G401 (cell line): ENCODE measurements at regions not wholly inside any gene's neighbourhood (a gene's known extent, or its start where the extent isn't known, plus 50 kb on each side); places are given as distances from the start of the nearest gene placed in this dataset.
"Not testable (repeated sequence)": the region's sequence is repeated elsewhere in the genome, so short reads cannot be mapped to it uniquely, and the experiment has no call there.

Source experiments
- DNase-seq: peaks from one replicate; pipeline ENCODE4 v3.0.0-alpha.2; 2015; ENCODE audit warnings: low spot score
- in situ Hi-C: cut with HindIII; loops from 2 replicates; pipeline ENCODE4 v1.10.0; 2016; ENCODE audit warnings: low sequenced_read_pairs, mixed read lengths

GRCh38 chr4:52157071-52157470 lies 106.0 kb downstream of the SPATA18 start:
- DNase-seq, in situ Hi-C loops: not testable (repeated sequence)

- in situ Hi-C loops: no loop called here
- DNase-seq: no peak
Measured at GRCh38 chr4:52157641-52158316, 106.7 kb downstream of the SPATA18 start.

DNA sequence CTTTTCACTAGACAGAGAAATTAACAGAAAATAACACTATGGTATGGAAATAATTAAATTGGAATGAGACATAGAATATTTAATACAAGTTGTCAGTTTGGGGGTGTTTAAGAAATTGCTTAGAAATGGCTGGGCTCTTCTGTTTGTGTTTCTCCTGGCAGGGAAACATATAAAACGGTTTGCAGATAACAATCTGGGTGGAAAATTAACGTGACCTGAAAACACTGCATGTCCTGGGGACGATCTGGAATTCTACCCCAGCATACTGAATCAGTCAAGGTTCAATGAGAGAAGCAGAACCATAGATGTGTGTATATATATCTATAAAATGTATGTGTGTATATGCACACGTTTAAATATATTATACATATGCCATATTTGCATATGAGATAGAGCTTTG lies 109.8 kb downstream of the SPATA18 start:
- in situ Hi-C loops: no loop called here
- DNase-seq: no peak

- in situ Hi-C loops: no loop called here
- no peak for DNase-seq
Measured at GRCh38 chr4:52164116-52164515, 113.0 kb downstream of the SPATA18 start.

GRCh38 chr4:52172166-52172565 lies 121.1 kb downstream of the SPATA18 start:
- in situ Hi-C loops: no loop called here
- DNase-seq: no peak

DNA sequence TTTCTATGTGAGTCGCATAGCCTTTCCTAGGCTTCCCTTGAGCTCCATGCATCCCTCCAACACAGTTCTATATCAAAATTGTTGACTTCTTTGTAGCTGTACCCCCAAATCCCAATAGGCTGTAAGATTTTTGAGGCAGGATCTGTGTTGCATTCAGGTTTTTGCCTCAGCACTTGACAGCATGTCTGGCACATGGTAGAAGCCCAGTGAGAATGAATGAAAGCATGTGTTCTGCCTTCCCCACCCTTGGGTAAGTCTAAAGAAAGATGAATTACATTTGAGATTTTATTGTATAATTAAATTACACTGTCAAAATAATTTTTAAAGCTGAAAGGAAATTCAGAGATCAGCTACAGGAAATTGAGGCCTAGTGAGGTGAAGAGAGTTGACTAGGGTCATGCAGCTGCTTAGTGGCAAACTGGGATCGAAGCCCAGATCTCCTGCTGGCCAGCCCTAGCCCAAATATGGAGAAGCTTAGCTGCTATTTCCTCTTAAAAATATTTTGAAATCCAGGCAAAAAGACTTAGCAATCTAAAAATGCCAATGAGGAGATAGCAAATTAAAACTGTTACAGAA lies 122.5 kb downstream of the SPATA18 start:
- in situ Hi-C loops: no loop called here
- no peak for DNase-seq

DNA sequence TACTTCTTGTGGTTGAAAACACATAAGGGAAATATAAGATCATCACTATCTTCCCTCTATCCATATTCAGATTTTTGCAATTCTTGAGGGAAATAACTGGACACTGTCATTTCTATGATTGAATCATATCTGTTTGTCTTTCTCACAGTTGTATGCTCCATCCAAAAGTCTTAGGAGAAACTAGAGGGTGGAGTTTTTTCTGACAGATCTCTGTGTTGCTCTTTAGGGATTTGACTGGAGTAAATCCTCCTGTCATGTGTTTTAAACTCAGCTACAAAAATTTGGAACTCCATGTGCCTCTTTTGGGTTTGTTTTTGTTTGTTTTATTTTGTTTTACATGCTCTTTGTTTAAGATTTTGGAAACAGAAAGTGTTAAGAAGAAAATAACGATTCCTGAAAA lies 136.5 kb downstream of the SPATA18 start:
- in situ Hi-C loops: no loop called here

GRCh38 chr4:52192001-52192400 lies 140.9 kb downstream of the SPATA18 start:
- DNase-seq: no peak
- in situ Hi-C loops: no loop called here

More for the DNA sequence above, 136.5 kb downstream of the SPATA18 start:
- no peak for DNase-seq

DNA sequence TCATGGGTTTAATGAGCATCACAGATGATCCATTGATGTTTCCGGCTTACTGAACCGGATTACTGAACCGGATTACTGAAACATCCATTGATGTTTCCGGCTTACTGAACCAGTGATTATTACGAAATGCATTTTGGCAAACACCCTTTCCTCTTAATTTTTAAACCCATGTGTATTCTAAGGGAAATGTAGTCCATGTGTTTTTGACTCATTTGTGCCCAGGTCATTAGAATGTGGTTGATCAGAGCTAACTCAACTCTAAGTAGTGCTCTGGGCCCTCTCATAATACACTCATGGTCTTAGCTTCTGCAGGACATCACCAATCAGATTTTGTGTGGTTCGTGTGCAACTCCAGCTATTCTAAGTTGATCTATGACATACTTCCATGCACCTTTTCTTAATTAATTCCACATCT lies 141.6 kb downstream of the SPATA18 start:
- in situ Hi-C loops: no loop called here
- no peak for DNase-seq

DNA sequence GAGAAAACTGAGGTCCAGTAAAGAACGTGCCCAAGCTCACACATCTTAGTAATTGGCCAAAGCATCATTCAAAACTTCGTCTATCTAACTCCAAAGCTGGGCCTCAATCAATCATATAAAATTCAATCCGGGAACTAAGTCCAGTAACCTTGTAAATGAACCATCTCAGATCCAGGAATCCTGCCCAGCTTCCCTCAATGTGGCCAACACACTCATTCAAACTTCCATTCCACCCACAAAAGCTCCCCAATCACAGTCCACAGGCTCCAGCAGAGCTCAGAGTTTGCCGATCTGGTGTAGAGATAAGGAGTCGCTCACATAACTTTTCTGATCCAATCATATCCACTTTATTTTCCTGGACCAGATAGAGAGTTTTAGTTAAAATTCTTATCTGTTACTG lies 144.8 kb downstream of the SPATA18 start:
- in situ Hi-C loops: no loop called here
- DNase-seq: no peak

- no peak for DNase-seq
- in situ Hi-C loops: no loop called here
Measured at GRCh38 chr4:52196606-52197130, 145.6 kb downstream of the SPATA18 start.

DNA sequence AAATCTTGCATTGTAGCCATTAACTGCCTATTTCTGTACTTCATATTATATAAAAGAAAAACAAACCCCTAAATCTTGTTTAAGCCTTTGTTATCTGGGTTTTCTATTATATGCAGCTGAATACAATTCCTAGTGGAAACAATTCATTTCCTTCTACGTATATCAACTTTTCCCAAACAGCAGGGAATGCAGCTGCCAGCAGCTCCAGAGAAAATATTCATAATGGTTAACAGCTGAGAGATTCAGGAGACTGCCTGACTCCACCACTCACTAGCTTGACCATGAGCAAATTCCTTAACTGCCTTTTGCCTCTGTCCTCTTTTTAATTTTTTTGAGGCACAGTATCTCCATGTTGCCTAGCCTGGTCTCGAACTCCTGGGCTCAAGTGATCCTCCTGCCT lies 146.2 kb downstream of the SPATA18 start:
- no peak for DNase-seq
- in situ Hi-C loops: no loop called here

DNA sequence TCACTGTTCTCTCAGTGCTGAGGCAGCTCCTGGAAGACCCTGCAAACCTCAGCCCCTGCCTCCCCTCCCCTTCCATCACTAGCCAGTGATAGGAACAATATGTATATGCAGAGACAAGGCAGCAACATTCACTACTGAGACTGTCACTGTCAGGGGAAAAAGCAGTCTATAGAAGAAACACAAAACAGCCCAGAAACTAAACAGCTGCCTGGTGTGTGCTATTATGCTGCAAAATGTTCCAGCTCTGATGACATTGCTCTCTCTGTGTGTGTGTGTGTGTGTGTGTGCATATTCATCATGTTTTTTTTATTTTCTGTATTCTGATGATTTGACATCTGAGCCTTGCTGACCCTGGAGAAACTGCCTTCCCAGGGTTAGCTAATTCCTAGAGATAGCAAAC lies 147.2 kb downstream of the SPATA18 start:
- no peak for DNase-seq
- in situ Hi-C loops: no loop called here

DNA sequence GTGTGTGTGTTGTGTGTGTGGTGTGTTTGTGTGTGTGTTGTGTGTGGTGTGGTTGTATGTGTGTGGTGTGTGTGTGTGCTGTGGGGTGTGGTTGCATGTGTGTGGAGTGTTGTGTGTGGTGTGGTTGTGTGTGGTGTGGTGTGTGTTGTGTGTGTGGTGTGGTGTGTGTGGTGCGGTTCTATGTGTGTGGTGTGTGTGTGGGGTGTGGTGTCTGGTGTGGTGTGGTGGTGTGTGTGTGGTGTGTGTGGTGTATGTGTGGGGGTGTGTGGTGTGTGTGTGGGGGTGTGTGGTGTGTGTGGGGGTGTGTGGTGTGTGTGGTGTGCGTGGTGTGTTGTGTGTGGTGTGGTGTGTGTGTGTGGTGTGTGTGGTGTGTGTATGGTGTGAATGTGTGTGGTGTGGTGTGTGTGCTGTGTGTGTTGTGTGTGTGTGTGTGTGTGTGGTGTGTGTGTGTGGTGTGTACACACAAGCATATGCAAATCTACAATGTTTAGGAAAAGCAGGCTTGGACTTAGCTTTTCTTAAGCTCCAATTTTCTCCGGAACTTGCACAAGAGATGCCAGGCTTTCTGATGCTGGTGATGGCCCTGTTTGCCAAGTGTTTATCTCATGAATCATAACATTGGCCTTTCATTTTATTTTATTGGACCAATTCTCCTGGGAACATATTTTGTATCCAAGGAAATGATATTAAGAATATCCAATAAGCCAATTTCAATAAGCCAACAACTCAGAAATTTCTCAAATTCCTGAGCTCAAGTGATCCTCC lies 148.7 kb downstream of the SPATA18 start:
- in situ Hi-C loops: no loop called here
- DNase-seq: no peak

DNA sequence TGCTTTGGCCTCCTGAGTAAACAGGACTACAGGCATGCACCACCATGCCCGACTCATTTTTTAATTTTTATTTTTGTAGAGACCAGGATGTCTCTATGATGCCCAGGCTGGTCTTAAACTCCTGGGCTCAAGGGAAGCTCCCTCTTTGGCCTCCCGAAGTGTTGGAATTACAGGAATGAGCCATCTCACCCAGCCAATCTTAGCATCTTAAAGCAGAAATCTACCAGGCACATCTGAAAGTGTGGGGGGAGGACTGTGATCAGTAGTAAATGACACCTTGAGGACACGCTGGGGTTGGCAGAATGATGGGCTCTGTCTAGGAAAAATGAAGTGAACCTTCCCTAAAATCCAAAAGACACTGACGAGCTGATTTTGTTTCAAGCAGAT lies 149.2 kb downstream of the SPATA18 start:
- in situ Hi-C loops: no loop called here
- DNase-seq: no peak

- in situ Hi-C loops: no loop called here
- no peak for DNase-seq
Measured at GRCh38 chr4:52201715-52202114, 150.6 kb downstream of the SPATA18 start.

GRCh38 chr4:52202251-52202779 lies 151.2 kb downstream of the SPATA18 start:
- no peak for DNase-seq
- in situ Hi-C loops: no loop called here

- in situ Hi-C loops: no loop called here
- DNase-seq: no peak
Measured at GRCh38 chr4:52202931-52203330, 151.8 kb downstream of the SPATA18 start.

- in situ Hi-C loops: no loop called here
- no peak for DNase-seq
Measured at GRCh38 chr4:52203351-52203750, 152.2 kb downstream of the SPATA18 start.

DNA sequence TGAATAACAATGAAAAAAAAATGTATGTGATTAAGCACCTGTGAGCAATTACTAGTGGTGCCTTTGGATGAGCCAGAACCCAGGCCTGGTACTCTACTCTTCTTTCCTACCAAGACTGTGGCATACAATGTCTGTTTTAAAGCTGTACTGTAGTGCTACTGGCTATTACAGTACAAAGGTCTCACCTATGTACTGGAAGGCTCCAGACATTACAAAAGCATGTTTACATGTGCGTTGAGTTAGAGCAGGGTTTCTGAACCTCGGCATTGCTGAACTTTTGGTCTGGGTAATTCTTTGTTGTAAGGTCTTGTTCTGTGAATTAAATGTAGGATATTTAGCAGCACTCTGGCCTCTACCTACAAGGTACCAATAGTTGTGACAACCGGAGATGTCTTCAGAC lies 153.8 kb downstream of the SPATA18 start:
- in situ Hi-C loops: no loop called here
- no peak for DNase-seq
